Erythroblast (primary cell): ENCODE measurements at regions not wholly inside any gene's neighbourhood (a gene's known extent, or its start where the extent isn't known, plus 50 kb on each side); places are given as distances from the start of the nearest gene placed in this dataset.

Experiments used
- DNase-seq, 2 experiments: peaks; one replicate each; lab custom pipeline; 2025; lab: John Stamatoyannopoulos, UW
- GATA1 ChIP-seq: IDR thresholded peaks from 2 replicates; pipeline ENCODE4 v1.6.1; 2011; ENCODE audit warnings: low read depth, mild to moderate bottlenecking, control low read depth, low read length, moderate library complexity
- POLR2A ChIP-seq: IDR thresholded peaks from 2 replicates; pipeline ENCODE4 v1.6.1; 2011; ENCODE audit warnings: mild to moderate bottlenecking, low read length

DNA sequence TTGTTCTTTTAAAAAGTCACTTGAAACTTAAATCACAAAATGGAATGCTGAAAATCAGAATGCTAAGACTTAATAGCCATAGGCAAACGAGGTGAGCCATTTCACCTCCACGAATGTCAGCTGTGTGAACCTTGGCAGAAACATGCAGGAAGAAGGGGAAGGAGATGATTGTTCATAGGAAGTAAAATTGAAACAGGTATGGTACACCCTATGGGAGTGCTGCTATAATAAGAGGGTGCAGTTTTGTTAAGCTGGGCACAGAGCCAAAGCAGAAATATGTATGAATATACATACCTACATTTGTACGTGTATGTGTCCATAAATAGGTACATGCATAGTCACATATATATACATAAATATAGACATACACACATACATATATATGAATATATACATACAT is 51.0 kb upstream of the SPINK5 start:
- TF ChIP-seq GATA1, result no peak
- TF ChIP-seq POLR2A, result no peak
- DNase-seq, result no peak

DNA sequence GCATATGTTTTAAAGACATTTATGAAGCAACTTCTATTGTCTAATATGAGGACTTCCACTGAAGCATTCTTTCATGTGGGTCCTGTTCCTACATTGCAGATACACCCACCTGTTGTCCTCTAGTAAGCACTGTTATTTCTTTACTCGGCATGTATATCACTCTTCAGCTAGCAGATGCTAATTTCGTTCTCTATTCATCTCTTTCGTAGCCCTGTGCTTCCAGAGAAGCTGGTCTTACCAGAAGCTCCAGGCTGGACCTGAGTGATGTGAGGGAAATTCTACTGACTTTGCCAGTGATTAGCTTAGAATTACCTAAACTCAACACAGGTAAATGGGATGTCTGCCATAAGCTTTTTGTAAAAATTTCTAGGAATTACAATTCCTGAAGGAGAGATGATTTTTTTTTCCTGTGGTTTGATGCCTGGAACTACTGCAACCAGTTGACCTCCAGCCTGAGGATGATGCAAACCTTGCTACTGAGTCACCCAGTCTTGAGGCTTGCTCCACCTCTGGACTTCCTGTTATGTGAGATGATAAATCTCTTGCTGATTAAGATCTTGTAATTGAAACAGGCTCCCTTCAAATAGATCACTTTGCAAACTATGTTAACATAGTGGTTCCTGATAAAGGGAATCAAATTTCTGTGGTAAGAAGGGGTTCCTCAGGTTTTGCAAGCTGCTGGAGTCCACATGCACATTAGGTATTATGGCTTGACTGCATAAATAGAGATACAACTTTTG is 52.2 kb upstream of the SPINK5 start:
- TF ChIP-seq GATA1 (no peak), POLR2A (no peak)
- DNase-seq, result no peak

DNA sequence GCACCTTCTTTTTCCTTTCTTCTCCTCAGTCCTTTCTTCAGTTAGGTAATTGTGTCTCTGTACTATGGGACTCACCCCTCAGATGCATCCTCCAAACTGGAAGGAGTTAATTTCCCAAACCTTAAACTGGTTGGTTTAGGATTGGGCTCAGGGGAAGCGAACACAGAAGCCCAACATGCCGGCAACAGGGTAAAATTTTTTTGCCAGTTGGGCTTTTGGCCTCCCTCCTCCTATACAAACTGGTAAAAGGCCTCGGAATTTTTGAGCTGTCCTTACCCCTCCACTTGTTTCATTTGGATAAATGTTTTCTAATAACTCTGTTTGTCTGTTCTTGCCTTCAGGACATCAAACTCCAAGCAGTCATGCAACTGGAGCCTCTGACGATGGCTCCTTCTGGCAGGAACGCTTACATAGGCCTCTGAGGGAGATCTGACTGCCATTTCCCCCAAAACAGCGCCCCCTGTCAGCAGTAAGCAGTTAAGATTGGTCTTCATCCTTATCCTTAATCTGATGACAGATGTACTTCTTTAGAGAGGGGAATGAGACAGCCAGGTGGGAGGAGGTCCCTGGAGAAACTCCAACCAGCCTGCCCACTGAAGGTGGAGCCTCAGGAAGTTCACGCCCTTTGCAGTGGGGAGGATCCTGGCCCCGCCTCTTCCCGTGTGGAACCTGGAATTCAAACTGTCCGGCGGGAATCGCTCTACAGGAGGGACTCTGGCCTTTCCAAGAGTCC is 57.8 kb upstream of the SPINK5 start:
- DNase-seq, result peak; percentile 48 to 57
- TF ChIP-seq POLR2A, result no peak
- no peak for TF ChIP-seq GATA1

DNA sequence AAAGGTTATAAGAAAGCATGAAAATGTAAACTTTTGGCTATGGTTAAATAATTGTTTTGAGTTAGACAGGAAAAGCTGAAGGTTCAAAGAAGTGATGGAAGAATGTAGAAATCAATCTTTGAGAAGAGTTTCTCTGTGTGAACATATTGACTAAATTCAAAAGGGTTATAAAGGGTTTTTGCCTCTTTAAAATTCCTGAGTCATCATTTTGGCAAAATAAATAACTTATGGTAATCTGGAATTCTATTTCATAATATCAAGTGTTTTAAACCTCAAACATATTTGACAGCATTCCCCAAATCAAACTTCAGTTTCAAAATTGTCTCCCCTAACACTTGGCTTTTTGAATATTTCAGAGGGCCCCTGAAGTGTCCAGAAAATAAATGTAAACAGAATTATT is 60.6 kb upstream of the SPINK5 start:
- DNase-seq, result no peak

DNA sequence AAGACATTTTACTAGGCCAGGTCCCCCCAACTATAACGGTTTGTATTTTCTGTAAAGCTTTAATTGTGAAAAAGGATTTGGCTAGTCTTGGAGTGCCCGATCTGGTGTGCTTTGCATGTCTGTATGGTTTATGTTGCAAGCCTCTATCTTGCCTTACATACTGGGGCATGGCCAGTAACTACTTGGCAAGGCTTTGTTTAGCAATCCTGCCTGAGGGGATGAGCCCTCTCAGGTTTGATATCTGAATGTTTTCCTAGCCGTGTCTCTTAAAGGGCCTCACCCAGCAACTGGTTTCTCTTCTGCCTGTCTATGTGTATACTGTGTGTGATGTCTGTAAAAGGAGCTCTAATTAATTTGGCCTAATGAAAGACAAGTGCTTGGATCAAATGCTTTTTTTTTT is 61.3 kb upstream of the SPINK5 start:
- TF ChIP-seq POLR2A (no peak), GATA1 (no peak)
- no peak for DNase-seq

More for the DNA sequence above, 60.6 kb upstream of the SPINK5 start:
- TF ChIP-seq POLR2A (no peak), GATA1 (no peak)

DNA sequence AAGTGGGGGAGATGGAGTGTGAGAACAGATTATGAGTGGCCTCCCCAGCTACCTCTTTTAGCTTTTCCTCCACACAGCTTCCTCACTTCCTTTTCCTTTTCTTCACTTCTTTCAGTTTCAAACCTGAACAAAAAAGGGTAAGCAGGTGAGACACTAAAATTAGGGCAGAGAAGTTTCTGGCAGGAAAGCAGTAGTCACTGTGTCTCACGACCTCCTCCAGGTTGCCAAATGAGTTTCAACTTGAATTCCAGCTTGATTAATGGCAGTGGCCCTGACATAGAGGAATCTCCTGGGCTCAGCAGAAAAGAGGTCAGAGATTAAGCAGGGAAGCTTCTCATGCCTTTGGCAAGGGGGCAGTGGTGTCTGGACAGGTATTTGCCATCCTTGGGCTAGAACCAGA is 63.7 kb upstream of the SPINK5 start:
- TF ChIP-seq GATA1, result no peak
- no peak for TF ChIP-seq POLR2A
- no peak for DNase-seq

DNA sequence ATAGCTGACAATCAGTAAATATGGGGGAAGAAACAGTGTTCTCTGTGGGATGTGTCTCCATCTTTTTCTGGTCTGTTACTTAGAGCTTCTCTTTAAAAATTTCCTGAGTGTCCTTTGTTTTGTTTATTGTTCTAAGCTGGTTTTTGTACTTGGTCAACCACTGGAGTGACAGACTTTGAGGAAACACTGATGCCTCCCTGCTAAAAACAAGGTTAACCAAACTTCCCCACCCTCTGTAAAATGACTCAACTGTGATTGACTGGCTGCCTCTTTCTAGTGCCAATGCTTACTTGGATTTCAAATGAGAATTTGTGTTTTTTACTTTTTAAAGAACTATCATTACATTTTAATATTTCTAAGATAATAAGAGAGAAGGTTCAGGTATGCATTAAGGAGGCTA is 65.1 kb upstream of the SPINK5 start:
- no peak for DNase-seq

DNA sequence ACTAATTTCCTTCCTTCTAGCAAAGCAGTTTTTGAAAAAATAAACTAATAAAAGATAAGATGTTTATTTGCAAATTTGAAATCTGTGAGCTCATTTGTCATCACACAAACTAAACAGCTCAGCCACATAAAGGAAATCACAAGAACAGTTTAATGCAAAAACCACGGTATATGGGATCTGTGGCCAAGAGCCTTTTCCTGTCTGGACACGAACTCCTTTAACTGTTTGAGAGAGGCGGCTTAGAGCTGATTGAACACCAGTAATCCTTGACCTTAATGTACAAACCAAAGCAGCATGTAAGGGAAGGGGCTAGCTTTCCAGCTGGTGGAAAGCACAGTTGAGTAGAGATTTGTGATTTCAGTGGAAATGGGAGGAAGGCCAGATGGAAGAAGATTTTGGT is 66.3 kb upstream of the SPINK5 start:
- TF ChIP-seq GATA1 (no peak), POLR2A (no peak)
- DNase-seq, result no peak

More for the DNA sequence above, 65.1 kb upstream of the SPINK5 start:
- TF ChIP-seq GATA1 (no peak), POLR2A (no peak)

DNA sequence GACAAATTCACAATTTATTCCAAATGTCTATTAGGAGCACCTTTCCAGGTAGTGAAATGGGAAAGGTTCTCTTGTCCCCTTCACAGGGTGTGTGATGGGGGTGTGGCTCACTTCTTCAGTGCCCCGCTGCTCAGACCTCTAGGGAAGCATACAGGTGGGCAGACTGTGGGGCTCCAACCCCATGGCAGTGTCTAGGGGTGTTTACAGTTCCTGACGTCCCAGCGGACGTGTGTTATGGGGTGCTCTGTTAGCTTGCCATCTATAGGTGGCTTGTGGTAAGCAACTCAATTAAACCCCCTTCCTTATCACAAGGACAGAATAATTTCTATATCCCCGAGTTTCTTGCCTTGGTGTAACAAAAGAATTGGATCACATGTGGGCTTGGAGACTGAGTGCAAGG is 67.4 kb upstream of the SPINK5 start:
- DNase-seq, result no peak

DNA sequence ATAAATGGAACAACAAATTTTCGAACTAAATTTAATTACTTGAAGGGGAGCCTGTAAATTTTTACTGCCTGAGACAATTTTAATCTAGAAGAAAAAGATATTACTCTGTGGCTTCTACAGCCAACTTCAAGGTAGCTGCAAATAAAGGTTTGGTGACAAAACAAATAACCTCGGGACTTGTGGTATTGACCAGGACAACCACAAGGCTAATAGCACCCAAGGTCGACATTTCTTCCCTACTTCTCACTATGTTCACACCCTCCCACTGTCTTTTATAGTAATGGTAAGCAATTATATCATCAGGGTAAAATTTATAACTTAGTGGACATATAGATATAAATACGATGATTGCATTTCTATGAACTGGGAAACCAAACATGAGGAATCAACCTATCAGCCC is 67.9 kb upstream of the SPINK5 start:
- no peak for DNase-seq
- TF ChIP-seq POLR2A (no peak), GATA1 (no peak)

More for the DNA sequence above, 67.4 kb upstream of the SPINK5 start:
- TF ChIP-seq GATA1 (no peak), POLR2A (no peak)

DNA sequence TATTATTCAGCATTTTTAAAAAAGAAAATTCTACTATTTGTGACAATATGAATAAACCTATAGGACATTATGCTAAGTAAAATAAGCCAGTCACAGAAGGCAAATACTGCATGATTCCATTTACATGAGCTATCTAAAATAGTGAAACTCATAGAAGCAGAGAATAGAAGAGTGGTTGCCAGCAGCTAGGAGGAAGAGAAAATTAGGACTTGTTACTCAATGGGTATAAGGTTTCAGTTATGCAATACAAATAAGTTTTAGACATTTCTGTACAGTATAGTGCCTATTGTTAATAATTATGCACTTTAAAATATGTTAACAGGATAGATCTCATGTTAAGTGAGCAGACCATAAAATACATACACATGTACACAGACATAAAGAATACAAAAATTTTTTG is 73.8 kb upstream of the SPINK5 start:
- TF ChIP-seq POLR2A, result no peak
- TF ChIP-seq GATA1, result no peak
- no peak for DNase-seq

DNA sequence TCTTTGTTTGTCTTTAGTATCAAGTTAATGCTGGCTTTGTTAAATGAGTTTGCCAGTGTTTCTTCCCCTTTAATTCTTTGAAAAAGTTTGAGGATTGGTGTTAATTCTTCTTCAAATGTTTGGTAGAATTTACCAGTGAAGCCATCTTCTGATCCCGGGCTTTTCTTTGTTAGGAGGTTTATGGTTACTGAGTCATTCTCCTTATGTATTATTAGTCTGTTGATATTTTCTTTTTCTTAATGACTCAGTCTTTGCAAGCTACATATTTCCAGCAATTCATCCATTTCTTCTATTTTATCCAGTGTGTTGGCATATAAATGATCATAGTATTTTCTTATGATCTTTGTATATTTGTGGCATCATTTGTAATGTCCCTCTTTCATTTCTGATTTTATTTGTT is 74.5 kb upstream of the SPINK5 start:
- DNase-seq, result no peak
- TF ChIP-seq POLR2A (no peak), GATA1 (no peak)

DNA sequence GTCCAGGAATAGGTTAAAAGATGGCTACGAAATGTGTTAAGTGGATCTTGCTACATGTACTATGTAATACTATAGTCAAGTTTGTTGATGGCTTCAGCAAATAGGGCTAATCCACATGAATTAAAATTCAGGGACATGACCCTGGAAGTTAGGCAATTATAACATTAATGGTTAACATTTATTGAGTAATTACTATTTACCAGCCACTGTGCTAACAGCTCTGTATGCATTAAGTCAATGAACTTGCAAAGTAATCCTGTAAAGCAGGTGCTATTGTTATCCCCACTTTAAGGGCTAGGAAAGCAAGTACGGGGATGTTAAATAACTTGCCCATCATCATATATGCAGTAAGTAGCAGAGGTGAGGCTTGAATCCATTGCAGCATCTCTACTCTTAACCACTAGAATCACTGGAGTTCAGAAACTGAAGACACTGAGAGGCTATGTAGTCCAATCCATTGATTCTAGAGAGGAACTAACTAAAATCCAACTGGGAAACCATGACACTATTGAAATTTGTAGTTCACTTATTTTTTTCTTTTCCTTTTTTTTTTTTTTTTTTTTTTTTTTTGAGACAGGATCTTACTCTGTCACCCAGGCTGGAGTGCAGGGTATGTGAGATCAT is 77.5 kb upstream of the SPINK5 start:
- TF ChIP-seq GATA1 (no peak), POLR2A (no peak)
- DNase-seq, result no peak

DNA sequence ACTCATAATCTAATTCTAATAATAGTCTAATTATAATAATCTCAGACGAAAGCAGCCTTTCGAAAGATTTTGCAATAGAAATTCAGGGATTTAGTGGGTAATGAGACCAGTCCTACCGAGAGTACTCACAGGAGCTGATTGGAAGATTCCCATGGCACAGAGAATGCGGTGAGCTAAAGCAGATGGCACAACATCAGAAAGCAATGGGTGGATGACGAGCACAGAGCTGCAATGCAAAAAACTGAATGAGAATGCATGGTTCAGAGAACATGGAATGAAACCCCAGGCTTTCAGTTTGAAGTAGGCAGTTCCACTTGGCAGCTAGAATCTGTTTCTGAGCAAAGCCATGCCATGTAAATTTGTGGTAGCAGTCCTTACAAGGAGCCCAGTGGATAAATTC is 78.2 kb upstream of the SPINK5 start:
- TF ChIP-seq POLR2A (no peak), GATA1 (no peak)
- DNase-seq, result no peak
